Left lung (tissue), 4 donors: ENCODE measurements at regions not wholly inside any gene's neighbourhood (a gene's known extent, or its start where the extent isn't known, plus 50 kb on each side); places are given as distances from the start of the nearest gene placed in this dataset.

Experiments used
- ATAC-seq: fragments of 200-7000 bp; cut with Tn5 transposase; one replicate; pipeline ENCODE4 v1.9.1; 2020; ENCODE audit warnings: moderate library complexity
- DNase-seq, 4 donors: peaks; one replicate each; pipeline ENCODE4 v3.0.0-alpha.2; 2013 to 2020
- H3K27ac ChIP-seq, 2 donors: fragments of 200-600 bp; sonication (generic) in 1 of 2; one replicate each; pipeline versions ENCODE4 v1.5.0 to v1.8.0; 2020 to 2021
- H3K27me3 ChIP-seq, 2 donors: fragments of 200-600 bp; sonication (generic) in 1 of 2; one replicate each; pipeline versions ENCODE4 v1.5.0 to v1.8.0; 2020 to 2021
- H3K36me3 ChIP-seq, 2 donors: fragments of 200-600 bp; sonication (generic) in 1 of 2; one replicate each; pipeline versions ENCODE4 v1.5.0 to v1.8.0; 2020 to 2021
- H3K4me1 ChIP-seq, 2 donors: fragments of 200-600 bp; one replicate each; pipeline ENCODE4 v1.8.0; 2021
- H3K4me3 ChIP-seq, 2 donors: fragments of 200-600 bp; sonication (generic) in 1 of 2; one replicate each; pipeline versions ENCODE4 v1.5.0 to v1.8.0; 2020 to 2021; ENCODE audit warnings: mild to moderate bottlenecking in 1 of 2
- H3K9me3 ChIP-seq, 2 donors: fragments of 200-600 bp; sonication (generic) in 1 of 2; one replicate each; pipeline versions ENCODE4 v1.5.0 to v1.8.0; 2020 to 2021
- CTCF ChIP-seq, 2 donors: fragments of 200-600 bp; sonication (generic) in 1 of 2; IDR thresholded peaks; one replicate each; pipeline versions ENCODE4 v1.5.0 to v1.8.0; 2021; ENCODE audit warnings: antibody characterized with exemption in 2 of 2
- intact Hi-C, 2 donors: fragments of 100-400 bp; cut with DNase I; formaldehyde crosslinking; loops; one replicate each; pipeline versions ENCODE4 v1.11.2 to v1.14.2; 2022
- donor health status: DM: no; HTN: yes; CAD: no.
- donor health status: DM: no; HTN: no; CAD: no.

- H3K9me3 ChIP-seq, result peaks cover 0 to 22% of the 10 kb centered on the region in 2 donors
- no peaks in the 10 kb centered on the region for H3K27me3 ChIP-seq
- no peaks in the 10 kb centered on the region for H3K4me1 ChIP-seq
- no peak overlapping the region for H3K4me3 ChIP-seq
- TF ChIP-seq CTCF (IDR thresholded peaks at IDR 0.05), result no peak
- H3K36me3 ChIP-seq, result no peaks in the 10 kb centered on the region
- ATAC-seq (no peak), DNase-seq (no peak)
- no peak overlapping the region for H3K27ac ChIP-seq
- intact Hi-C loops, result no loop called here
Observed at GRCh38 chr3:152745646-152746045, 89.3 kb upstream of the P2RY1 start.

- Histone ChIP-seq H3K4me1 (no peaks in the 10 kb centered on the region), H3K4me3 (no peak overlapping the region), H3K27ac (no peak overlapping the region), H3K36me3 (no peaks in the 10 kb centered on the region), H3K9me3 (peaks cover 0 to 15% of the 10 kb centered on the region in 2 donors), H3K27me3 (no peaks in the 10 kb centered on the region)
- no peak for TF ChIP-seq CTCF (IDR thresholded peaks at IDR 0.05)
- ATAC-seq, result no peak
- no peak for DNase-seq
- intact Hi-C loops, result no loop called here
Observed at GRCh38 chr3:152754303-152754702, 80.6 kb upstream of the P2RY1 start.

GRCh38 chr3:152756807-152757206, 78.1 kb upstream of the P2RY1 start:
- TF ChIP-seq CTCF (IDR thresholded peaks at IDR 0.05), result no peak
- no peak for DNase-seq
- Histone ChIP-seq H3K36me3 (no peaks in the 10 kb centered on the region), H3K27me3 (no peaks in the 10 kb centered on the region), H3K27ac (no peak overlapping the region), H3K4me1 (no peaks in the 10 kb centered on the region), H3K4me3 (no peak overlapping the region), H3K9me3 (no peaks in the 10 kb centered on the region)
- intact Hi-C loops, result no loop called here
- ATAC-seq, result no peak

- intact Hi-C loops, result no loop called here
- no peaks in the 10 kb centered on the region for H3K27me3 ChIP-seq
- peaks cover 0 to 13% of the 10 kb centered on the region in 2 donors for H3K9me3 ChIP-seq
- no peak overlapping the region for H3K27ac ChIP-seq
- H3K4me1 ChIP-seq, result no peaks in the 10 kb centered on the region
- DNase-seq (no peak), ATAC-seq (no peak)
- no peak for TF ChIP-seq CTCF (IDR thresholded peaks at IDR 0.05)
- H3K4me3 ChIP-seq, result no peak overlapping the region
- H3K36me3 ChIP-seq, result no peaks in the 10 kb centered on the region
Observed at GRCh38 chr3:152760024-152760563, 74.8 kb upstream of the P2RY1 start.

- H3K27me3 ChIP-seq, result no peaks in the 10 kb centered on the region
- H3K36me3 ChIP-seq, result no peaks in the 10 kb centered on the region
- H3K4me3 ChIP-seq, result no peak overlapping the region
- no peak overlapping the region for H3K27ac ChIP-seq
- peaks cover 0 to 16% of the 10 kb centered on the region in 2 donors for H3K9me3 ChIP-seq
- no peak for TF ChIP-seq CTCF (IDR thresholded peaks at IDR 0.05)
- intact Hi-C loops, result no loop called here
- H3K4me1 ChIP-seq, result no peaks in the 10 kb centered on the region
- DNase-seq, result no peak
- no peak for ATAC-seq
Observed at GRCh38 chr3:152760591-152760990, 74.3 kb upstream of the P2RY1 start.
